Sigmoid colon (tissue), 6 donors: ENCODE measurements at regions not wholly inside any gene's neighbourhood (a gene's known extent, or its start where the extent isn't known, plus 50 kb on each side); places are given as distances from the start of the nearest gene placed in this dataset.

Source experiments
- DNase-seq: peaks from one replicate; pipeline ENCODE4 v3.0.0-alpha.2; 2019
- H3K27ac ChIP-seq, 4 donors: fragments of 200-600 bp; sonication (generic); one replicate each; pipeline ENCODE4 v1.5.1; 2016 to 2019; ENCODE audit warnings: mild to moderate bottlenecking in 1 of 4
- H3K27me3 ChIP-seq, 3 donors: fragments of 200-600 bp; sonication (generic); one replicate each; pipeline ENCODE4 v1.5.1; 2019; ENCODE audit warnings: mild to moderate bottlenecking in 1 of 3
- H3K36me3 ChIP-seq, 4 donors: fragments of 200-600 bp; sonication (generic); one replicate each; pipeline ENCODE4 v1.5.1; 2016 to 2019
- H3K4me1 ChIP-seq, 4 donors: fragments of 200-600 bp; sonication (generic); one replicate each; pipeline ENCODE4 v1.5.1; 2017 to 2019
- H3K4me3 ChIP-seq, 4 donors: fragments of 200-600 bp; sonication (generic); one replicate each; pipeline ENCODE4 v1.5.1; 2017 to 2019; ENCODE audit warnings: mild to moderate bottlenecking in 2 of 4, moderate library complexity in 1 of 4
- H3K9me3 ChIP-seq, 4 donors: fragments of 200-600 bp in 3 of 4; sonication (generic) in 3 of 4; one replicate each; pipeline versions ENCODE4 v1.5.1 to v1.6.1; 2013 to 2019
- CTCF ChIP-seq, 4 experiments: fragments of 450-650 bp in 3 of 4; fragments of 200-600 bp in 1 of 4; IDR thresholded peaks; one replicate each; pipeline ENCODE4 v1.5.1; 2016 to 2019; ENCODE audit warnings: antibody characterized with exemption in 4 of 4, mild to moderate bottlenecking in 3 of 4, moderate library complexity in 2 of 4
- EP300 ChIP-seq, 4 donors: sonication (generic); formaldehyde crosslinking; IDR thresholded peaks; one replicate each; pipeline ENCODE4 v1.6.1; 2017; ENCODE audit warnings: antibody characterized with exemption in 4 of 4
- POLR2A ChIP-seq, 2 donors: fragments of 450-650 bp; IDR thresholded peaks; one replicate each; pipeline ENCODE4 v1.6.1; 2016; ENCODE audit warnings: antibody characterized with exemption in 2 of 2, mild to moderate bottlenecking in 2 of 2, moderate library complexity in 2 of 2
- POLR2AphosphoS5 ChIP-seq, 4 donors: sonication (generic); formaldehyde crosslinking; IDR thresholded peaks; one replicate each; pipeline ENCODE4 v1.6.1; 2017; ENCODE audit warnings: antibody characterized with exemption in 4 of 4
- WGBS, 2 donors: extraction: QIAGEN DNeasy Blood & Tissue Kit; methylation state at CpG; one replicate each; pipeline ENCODE4 v1.1.7; 2013; 5-methylcytosine and 5-hydroxymethylcytosine counted together
- intact Hi-C: fragments of 100-400 bp; cut with DNase I; formaldehyde crosslinking; loops from one replicate; pipeline ENCODE4 v1.15.1; 2023
- donor health status: healthy with polysubstance abuse.
- donor health status: healthy.

- TF ChIP-seq EP300 (IDR thresholded peaks at IDR 0.05) (no peak), POLR2AphosphoS5 (IDR thresholded peaks at IDR 0.05) (no peak), POLR2A (IDR thresholded peaks at IDR 0.05) (no peak), CTCF (IDR thresholded peaks at IDR 0.05) (no peak)
- no peak for DNase-seq
- H3K9me3 ChIP-seq = peaks cover 0 to 10% (median 5%) of the 10 kb centered on the region in 4 donors
- H3K4me1 ChIP-seq = no peaks in the 10 kb centered on the region
- 95 to 96% methylated on average over 1 of the region's 1 CpG for WGBS, 2 donors
- H3K27me3 ChIP-seq = no peaks in the 10 kb centered on the region
- no peak overlapping the region for H3K27ac ChIP-seq
- H3K4me3 ChIP-seq = no peak overlapping the region
- no peaks in the 10 kb centered on the region for H3K36me3 ChIP-seq
- intact Hi-C loops = no loop called here
These were observed 113.7 kb upstream of the PRDM1 start for GRCh38 chr6:105972440-105972839.

- peaks cover 0 to 10% (median 5%) of the 10 kb centered on the region in 4 donors for H3K9me3 ChIP-seq
- intact Hi-C loops = no loop called here
- no peak overlapping the region for H3K27ac ChIP-seq
- no peak overlapping the region for H3K4me3 ChIP-seq
- WGBS, 2 donors = 17 to 63% methylated on average over 2 of the region's 2 CpGs
- no peak for TF ChIP-seq POLR2A (IDR thresholded peaks at IDR 0.05)
- no peaks in the 10 kb centered on the region for H3K36me3 ChIP-seq
- no peaks in the 10 kb centered on the region for H3K27me3 ChIP-seq
- no peaks in the 10 kb centered on the region for H3K4me1 ChIP-seq
- no peak for DNase-seq
These were observed 117.4 kb upstream of the PRDM1 start for GRCh38 chr6:105968603-105969333.

GRCh38 chr6:105967917-105968602 lies 118.1 kb upstream of the PRDM1 start:
- Histone ChIP-seq H3K4me3 (no peak overlapping the region), H3K27me3 (no peaks in the 10 kb centered on the region), H3K4me1 (no peaks in the 10 kb centered on the region), H3K9me3 (peaks cover 0 to 10% (median 4%) of the 10 kb centered on the region in 4 donors), H3K27ac (no peak overlapping the region), H3K36me3 (no peaks in the 10 kb centered on the region)
- intact Hi-C loops = no loop called here
- WGBS, 2 donors = 91% methylated on average over 9 of the region's 9 CpGs
- TF ChIP-seq CTCF (IDR thresholded peaks at IDR 0.05) = no peak
- no peak for TF ChIP-seq EP300 (IDR thresholded peaks at IDR 0.05)
- TF ChIP-seq POLR2A (IDR thresholded peaks at IDR 0.05) = no peak
- TF ChIP-seq POLR2AphosphoS5 (IDR thresholded peaks at IDR 0.05) = no peak
- DNase-seq = no peak

- no peaks in the 10 kb centered on the region for H3K27me3 ChIP-seq
- H3K27ac ChIP-seq = no peak overlapping the region
- peaks cover 0 to 4% (median 0%) of the 10 kb centered on the region in 4 donors for H3K9me3 ChIP-seq
- no peak overlapping the region for H3K4me3 ChIP-seq
- no peak for DNase-seq
- no peaks in the 10 kb centered on the region for H3K36me3 ChIP-seq
- intact Hi-C loops = no loop called here
- WGBS, 2 donors = 94 to 96% methylated on average over 1 of the region's 1 CpG
- no peaks in the 10 kb centered on the region for H3K4me1 ChIP-seq
- TF ChIP-seq EP300 (IDR thresholded peaks at IDR 0.05) = no peak
- no peak for TF ChIP-seq CTCF (IDR thresholded peaks at IDR 0.05)
- TF ChIP-seq POLR2AphosphoS5 (IDR thresholded peaks at IDR 0.05) = no peak
- no peak for TF ChIP-seq POLR2A (IDR thresholded peaks at IDR 0.05)
These were observed 119.7 kb upstream of the PRDM1 start for GRCh38 chr6:105966481-105966880.

- 85 to 86% methylated on average over 4 of the region's 4 CpGs for WGBS, 2 donors
- intact Hi-C loops = no loop called here
- no peaks in the 10 kb centered on the region for H3K27me3 ChIP-seq
These were observed 121.0 kb upstream of the PRDM1 start for GRCh38 chr6:105964979-105965760.

More at GRCh38 chr6:105964979-105965760, 121.0 kb upstream of the PRDM1 start:
- H3K27ac ChIP-seq = no peak overlapping the region
- TF ChIP-seq POLR2AphosphoS5 (IDR thresholded peaks at IDR 0.05) = no peak
- no peak for TF ChIP-seq EP300 (IDR thresholded peaks at IDR 0.05)
- TF ChIP-seq CTCF (IDR thresholded peaks at IDR 0.05) = no peak
- no peak for TF ChIP-seq POLR2A (IDR thresholded peaks at IDR 0.05)
- H3K9me3 ChIP-seq = peaks cover 0 to 4% (median 0%) of the 10 kb centered on the region in 4 donors
- no peak for DNase-seq
- H3K4me3 ChIP-seq = no peak overlapping the region
- no peaks in the 10 kb centered on the region for H3K36me3 ChIP-seq
- H3K4me1 ChIP-seq = no peaks in the 10 kb centered on the region
